ENCODE measurements at regions not wholly inside any gene's neighbourhood (a gene's known extent, or its start where the extent isn't known, plus 50 kb on each side); places are given as distances from the start of the nearest gene placed in this dataset.

DNA sequence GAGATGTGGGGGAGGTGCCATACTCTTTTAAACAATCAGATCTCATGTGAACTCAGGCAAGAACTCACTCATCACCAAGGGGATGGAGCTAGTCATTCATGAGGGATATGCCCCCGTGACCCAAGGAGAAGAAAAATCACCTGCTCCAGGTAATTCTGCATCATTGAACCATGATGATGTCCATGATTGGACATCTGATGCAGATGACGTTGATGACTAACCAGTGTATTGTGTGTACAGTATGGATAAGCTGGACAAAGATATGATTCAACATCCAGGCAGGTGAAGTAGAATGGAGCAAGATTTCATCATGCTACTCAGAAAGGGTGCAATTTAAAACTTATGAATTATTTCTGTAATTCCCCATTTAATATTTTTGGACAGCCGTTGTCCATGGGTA is 286.4 kb upstream of the SMIM31 start:
- TF ChIP-seq TAF1 (IDR thresholded peaks at IDR 0.05; ENCODE audit: low read depth, low read length) (no peak), SRF (IDR thresholded peaks at IDR 0.05; ENCODE audit: low read depth, low read length) (no peak)
- TF ChIP-seq, protein P1, sequence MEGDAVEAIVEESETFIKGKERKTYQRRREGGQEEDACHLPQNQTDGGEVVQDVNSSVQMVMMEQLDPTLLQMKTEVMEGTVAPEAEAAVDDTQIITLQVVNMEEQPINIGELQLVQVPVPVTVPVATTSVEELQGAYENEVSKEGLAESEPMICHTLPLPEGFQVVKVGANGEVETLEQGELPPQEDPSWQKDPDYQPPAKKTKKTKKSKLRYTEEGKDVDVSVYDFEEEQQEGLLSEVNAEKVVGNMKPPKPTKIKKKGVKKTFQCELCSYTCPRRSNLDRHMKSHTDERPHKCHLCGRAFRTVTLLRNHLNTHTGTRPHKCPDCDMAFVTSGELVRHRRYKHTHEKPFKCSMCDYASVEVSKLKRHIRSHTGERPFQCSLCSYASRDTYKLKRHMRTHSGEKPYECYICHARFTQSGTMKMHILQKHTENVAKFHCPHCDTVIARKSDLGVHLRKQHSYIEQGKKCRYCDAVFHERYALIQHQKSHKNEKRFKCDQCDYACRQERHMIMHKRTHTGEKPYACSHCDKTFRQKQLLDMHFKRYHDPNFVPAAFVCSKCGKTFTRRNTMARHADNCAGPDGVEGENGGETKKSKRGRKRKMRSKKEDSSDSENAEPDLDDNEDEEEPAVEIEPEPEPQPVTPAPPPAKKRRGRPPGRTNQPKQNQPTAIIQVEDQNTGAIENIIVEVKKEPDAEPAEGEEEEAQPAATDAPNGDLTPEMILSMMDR (IDR thresholded peaks at IDR 0.05; ENCODE audit: control extremely low read depth in 1 of 3, insufficient read depth in 1 of 3, low read depth in 1 of 3, low read length in 3 of 3) = no peak

All from H1 (cell line).